AG10803 (cell line): ENCODE measurements at regions not wholly inside any gene's neighbourhood (a gene's known extent, or its start where the extent isn't known, plus 50 kb on each side); places are given as distances from the start of the nearest gene placed in this dataset.

ENCODE experiments used
- DNase-seq: peaks from one replicate; pipeline ENCODE4 v3.0.0; 2010; ENCODE audit warnings: low read depth
- H3K4me3 ChIP-seq: 2 replicates; pipeline ENCODE4 v1.5.1; 2011; ENCODE audit warnings: mild to moderate bottlenecking, low read length, control low read depth
- TF ChIP-seq, protein P1 (sequence below): conservative IDR thresholded peaks from 2 replicates; pipeline ENCODE4 v1.5.1; 2011; ENCODE audit warnings: mild to moderate bottlenecking, low read length, control low read depth, inconsistent platforms

DNA sequence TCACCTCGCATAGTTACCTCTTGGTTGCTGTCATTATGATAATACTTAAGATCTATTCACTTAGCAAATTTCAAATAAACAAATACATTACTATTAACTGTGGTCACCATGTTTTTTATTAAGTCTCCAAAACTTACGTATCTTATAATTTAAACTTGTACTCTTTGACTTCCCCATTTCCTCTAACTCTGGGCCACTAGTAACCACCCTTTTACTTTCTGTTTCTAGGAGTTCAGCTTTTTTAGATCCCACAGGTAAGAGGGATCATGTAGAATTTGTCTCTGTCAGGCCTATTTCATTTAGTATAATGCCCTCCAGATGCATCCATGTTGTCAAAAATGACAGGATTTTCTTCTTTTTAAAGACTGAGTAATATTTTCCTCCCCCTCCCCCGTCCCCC is 212.4 kb upstream of the C11orf87 start:
- DNase-seq, result no peak
- TF ChIP-seq, protein P1, sequence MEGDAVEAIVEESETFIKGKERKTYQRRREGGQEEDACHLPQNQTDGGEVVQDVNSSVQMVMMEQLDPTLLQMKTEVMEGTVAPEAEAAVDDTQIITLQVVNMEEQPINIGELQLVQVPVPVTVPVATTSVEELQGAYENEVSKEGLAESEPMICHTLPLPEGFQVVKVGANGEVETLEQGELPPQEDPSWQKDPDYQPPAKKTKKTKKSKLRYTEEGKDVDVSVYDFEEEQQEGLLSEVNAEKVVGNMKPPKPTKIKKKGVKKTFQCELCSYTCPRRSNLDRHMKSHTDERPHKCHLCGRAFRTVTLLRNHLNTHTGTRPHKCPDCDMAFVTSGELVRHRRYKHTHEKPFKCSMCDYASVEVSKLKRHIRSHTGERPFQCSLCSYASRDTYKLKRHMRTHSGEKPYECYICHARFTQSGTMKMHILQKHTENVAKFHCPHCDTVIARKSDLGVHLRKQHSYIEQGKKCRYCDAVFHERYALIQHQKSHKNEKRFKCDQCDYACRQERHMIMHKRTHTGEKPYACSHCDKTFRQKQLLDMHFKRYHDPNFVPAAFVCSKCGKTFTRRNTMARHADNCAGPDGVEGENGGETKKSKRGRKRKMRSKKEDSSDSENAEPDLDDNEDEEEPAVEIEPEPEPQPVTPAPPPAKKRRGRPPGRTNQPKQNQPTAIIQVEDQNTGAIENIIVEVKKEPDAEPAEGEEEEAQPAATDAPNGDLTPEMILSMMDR, result no peak
- H3K4me3 ChIP-seq, result no peak overlapping the region

DNA sequence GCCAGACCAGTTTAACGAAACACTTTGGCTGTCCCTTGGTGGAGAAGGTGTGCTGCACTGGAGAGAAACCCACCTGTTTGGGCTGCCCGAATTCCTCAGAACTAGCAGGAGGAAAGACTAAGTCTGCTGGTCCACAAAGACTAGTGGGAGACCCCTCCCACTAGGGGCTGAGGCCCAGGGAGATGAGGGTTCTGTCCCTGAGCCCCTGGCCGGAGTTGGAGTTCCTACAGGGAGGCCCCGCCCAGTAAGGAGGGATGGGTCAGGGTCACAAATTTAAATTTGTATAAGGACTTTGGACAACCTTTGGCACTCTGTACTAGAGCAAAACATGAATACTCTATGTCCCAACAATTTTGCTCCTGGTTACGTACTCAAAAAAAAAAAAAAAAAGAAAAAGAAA is 200.8 kb upstream of the C11orf87 start:
- H3K4me3 ChIP-seq, result no peak overlapping the region
- DNase-seq, result no peak
- TF ChIP-seq, protein P1, result no peak

DNA sequence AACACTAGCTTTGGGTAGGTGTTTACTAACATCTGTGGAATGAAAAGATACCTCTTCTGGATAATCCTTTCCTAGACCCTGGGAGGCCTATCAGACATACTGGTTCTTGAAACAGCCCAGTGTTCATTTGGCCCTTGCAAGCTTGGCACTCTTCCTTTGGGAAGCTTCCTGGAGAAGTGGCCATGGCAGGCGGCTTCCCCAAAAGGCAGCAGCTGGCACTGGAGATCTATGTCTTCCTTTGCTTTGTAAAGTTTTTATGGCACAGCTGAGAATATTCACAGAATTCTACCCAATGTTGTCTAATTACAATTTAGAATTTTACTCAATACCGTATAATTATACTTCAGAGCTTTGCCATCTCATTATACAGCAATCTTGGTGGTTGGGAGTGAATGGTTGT is 199.2 kb upstream of the C11orf87 start:
- H3K4me3 ChIP-seq, result no peak overlapping the region
- no peak for DNase-seq
- TF ChIP-seq, protein P1, result no peak

DNA sequence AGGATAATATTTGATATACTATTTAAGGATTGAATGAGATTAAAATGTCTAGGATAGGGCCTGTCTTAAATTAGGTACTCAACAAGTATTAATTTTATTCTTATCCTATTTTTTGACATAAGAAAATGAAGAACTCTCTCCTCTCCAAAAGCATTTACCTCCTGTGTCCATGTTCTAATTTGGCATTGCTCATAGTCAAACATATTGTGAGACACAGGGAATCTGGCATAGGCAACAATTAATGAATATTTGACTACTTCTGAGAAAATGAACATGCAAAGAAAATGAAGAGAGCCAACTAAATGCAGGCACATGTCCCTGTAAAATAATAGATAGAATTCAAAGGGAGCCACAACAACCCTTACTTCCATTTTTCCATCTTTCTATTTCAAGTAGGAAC is 198.5 kb upstream of the C11orf87 start:
- TF ChIP-seq, protein P1, result no peak
- no peak for DNase-seq
- no peak overlapping the region for H3K4me3 ChIP-seq

DNA sequence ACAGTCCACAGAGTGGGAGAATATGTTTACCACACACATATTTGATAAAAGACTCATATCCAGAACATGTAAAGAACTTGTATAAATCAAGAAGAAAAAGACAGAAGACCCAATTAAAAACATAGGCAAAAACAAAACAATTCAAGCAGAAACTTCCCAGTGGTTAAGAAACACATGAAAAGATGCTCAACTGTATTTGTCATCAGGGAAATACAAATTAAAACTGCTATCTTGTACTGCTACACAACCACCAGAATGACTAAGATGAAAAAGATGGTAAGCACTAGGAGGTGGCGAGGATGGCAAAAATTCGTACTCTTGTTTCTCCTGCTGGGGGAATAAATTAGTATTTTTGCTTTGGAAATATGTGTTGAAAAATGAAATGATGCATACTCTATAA is 192.3 kb upstream of the C11orf87 start:
- TF ChIP-seq, protein P1, result no peak
- H3K4me3 ChIP-seq, result no peak overlapping the region
- peak; percentile 87 for DNase-seq

DNA sequence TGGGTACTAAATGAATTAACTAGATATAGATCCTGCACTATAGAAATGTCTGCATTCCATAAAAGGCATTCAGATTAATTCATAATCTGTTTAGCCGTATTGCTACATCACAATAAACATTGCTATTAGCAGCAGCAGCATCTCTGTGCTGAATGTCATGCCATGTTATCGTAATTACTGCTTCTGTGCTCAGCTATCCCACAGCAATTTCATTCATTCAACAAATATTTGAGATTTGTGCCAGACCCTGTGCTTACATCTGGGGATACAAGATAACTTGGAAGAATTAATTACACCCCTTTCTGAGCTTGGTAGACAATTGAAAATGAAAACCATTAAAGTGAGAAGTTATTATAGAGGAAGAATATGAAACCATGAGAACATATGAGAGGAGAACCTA is 185.8 kb upstream of the C11orf87 start:
- H3K4me3 ChIP-seq, result no peak overlapping the region
- peak; percentile 79 for DNase-seq
- TF ChIP-seq, protein P1, result no peak

DNA sequence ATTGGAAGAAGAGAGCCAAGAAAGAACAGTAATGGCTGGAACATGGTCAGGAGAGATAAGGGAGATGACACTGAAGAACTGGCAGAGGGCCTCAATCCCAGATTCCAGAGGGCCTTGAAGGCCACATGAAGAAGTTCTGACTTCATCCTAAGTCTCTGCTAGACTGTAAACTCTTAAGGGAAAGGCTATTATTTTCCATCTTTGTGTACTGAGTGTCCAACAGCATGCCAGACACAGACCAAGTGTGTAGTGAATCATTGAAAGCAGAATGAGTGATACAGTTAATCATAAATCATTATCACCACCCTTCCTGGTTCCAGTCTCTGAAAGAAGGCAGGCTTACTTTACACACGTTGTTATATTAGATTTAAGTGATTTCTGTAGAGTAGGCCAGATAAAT is 185.3 kb upstream of the C11orf87 start:
- H3K4me3 ChIP-seq, result no peak overlapping the region
- DNase-seq, result peak; percentile 54
- TF ChIP-seq, protein P1, result no peak
